ENCODE measurements at regions not wholly inside any gene's neighbourhood (a gene's known extent, or its start where the extent isn't known, plus 50 kb on each side); places are given as distances from the start of the nearest gene placed in this dataset.
"Not testable (repeated sequence)": the region's sequence is repeated elsewhere in the genome, so short reads cannot be mapped to it uniquely, and the experiment has no call there.

DNA sequence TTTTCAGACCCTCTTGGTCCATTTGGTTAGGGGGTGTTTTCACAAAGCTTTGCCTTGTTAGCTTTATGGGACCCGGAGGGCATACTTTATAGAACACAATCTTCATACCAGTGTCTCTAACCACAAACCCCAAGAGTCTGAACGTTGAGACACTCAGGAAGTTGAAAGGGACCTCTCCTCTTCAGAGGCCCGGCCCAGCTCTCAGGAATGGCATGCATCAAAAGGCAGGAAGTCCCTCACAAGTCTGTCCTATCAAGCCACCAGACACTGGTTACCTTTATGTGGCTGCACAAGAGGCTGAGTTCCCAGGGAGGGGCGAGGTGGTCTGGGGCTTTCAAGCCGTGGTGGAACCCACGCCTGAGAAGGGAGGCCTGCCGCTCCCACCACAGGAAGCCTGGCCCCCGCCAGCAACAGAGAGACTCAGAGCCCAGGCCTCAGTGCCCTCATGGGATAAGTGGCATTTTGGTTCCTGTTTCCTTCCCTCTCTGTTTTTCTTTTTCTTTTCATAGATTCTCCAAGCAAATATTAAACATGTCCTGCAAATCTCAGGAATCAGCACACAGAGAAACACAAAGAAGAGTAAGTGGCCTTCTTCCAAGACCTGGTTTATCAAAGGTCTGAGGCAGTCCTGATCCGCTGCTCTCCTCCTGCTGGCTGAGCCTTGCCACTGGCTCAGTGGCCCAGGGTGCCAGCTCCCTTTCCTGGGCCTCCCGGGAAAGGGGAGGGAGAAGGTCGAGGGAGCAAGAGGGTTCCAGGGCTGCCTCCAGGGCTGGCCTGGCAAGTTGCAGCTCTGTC lies 50.6 kb upstream of the SMURF2 start:
- TF ChIP-seq, protein P1, sequence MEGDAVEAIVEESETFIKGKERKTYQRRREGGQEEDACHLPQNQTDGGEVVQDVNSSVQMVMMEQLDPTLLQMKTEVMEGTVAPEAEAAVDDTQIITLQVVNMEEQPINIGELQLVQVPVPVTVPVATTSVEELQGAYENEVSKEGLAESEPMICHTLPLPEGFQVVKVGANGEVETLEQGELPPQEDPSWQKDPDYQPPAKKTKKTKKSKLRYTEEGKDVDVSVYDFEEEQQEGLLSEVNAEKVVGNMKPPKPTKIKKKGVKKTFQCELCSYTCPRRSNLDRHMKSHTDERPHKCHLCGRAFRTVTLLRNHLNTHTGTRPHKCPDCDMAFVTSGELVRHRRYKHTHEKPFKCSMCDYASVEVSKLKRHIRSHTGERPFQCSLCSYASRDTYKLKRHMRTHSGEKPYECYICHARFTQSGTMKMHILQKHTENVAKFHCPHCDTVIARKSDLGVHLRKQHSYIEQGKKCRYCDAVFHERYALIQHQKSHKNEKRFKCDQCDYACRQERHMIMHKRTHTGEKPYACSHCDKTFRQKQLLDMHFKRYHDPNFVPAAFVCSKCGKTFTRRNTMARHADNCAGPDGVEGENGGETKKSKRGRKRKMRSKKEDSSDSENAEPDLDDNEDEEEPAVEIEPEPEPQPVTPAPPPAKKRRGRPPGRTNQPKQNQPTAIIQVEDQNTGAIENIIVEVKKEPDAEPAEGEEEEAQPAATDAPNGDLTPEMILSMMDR (IDR thresholded peaks at IDR 0.05), result not testable (repeated sequence)
- TF ChIP-seq POLR2A (IDR thresholded peaks at IDR 0.05), result not testable (repeated sequence)

Measured in gastroesophageal sphincter (tissue), 3 donors.